ENCODE measurements at regions not wholly inside any gene's neighbourhood (a gene's known extent, or its start where the extent isn't known, plus 50 kb on each side); places are given as distances from the start of the nearest gene placed in this dataset.

- TF ChIP-seq CTCF (IDR thresholded peaks at IDR 0.05) = no peak
Measured at GRCh38 chr2:9736021-9736420, 105.2 kb upstream of the YWHAQ start.

GRCh38 chr2:9737053-9737875 lies 106.0 kb upstream of the TAF1B start:
- no peak for TF ChIP-seq CTCF (IDR thresholded peaks at IDR 0.05)

GRCh38 chr2:9738062-9738461 lies 105.2 kb upstream of the TAF1B start:
- no peak for TF ChIP-seq CTCF (IDR thresholded peaks at IDR 0.05)

- TF ChIP-seq CTCF (IDR thresholded peaks at IDR 0.05) = no peak
Measured at GRCh38 chr2:9738535-9739496, 104.5 kb upstream of the TAF1B start.

GRCh38 chr2:9739531-9739964 lies 103.7 kb upstream of the TAF1B start:
- no peak for TF ChIP-seq CTCF (IDR thresholded peaks at IDR 0.05)

- no peak for TF ChIP-seq CTCF (IDR thresholded peaks at IDR 0.05)
Measured at GRCh38 chr2:9740382-9741073, 102.7 kb upstream of the TAF1B start.

- no peak for TF ChIP-seq CTCF (IDR thresholded peaks at IDR 0.05)
Measured at GRCh38 chr2:9741110-9741509, 102.2 kb upstream of the TAF1B start.

All from LNCAP (cell line).